GM23338 (cell line): ENCODE measurements at regions not wholly inside any gene's neighbourhood (a gene's known extent, or its start where the extent isn't known, plus 50 kb on each side); places are given as distances from the start of the nearest gene placed in this dataset.

Source experiments
- ATAC-seq: fragments of 200-7000 bp; cut with Tn5 transposase; 3 replicates; pipeline ENCODE4 v1.9.1; 2020
- DNase-seq: peaks from one replicate; pipeline ENCODE4 v3.0.0-alpha.2; 2015; ENCODE audit warnings: low spot score
- H2AFZ ChIP-seq: fragments of 200-600 bp; sonication (generic); 2 replicates; pipeline ENCODE4 v1.8.0; 2016; ENCODE audit warnings: antibody characterized with exemption, mild to moderate bottlenecking, moderate library complexity
- H3F3A ChIP-seq: fragments of 200-600 bp; sonication (generic); replicated peaks from 2 replicates; pipeline ENCODE4 v1.8.0; 2017; ENCODE audit warnings: antibody characterized with exemption, mixed run types, low read depth
- H3K27ac ChIP-seq: fragments of 200-600 bp; sonication (generic); 2 replicates; pipeline ENCODE4 v1.6.1; 2016; ENCODE audit warnings: low read depth
- H3K27me3 ChIP-seq: fragments of 200-600 bp; sonication (generic); 2 replicates; pipeline ENCODE4 v1.8.0; 2016; ENCODE audit warnings: mild to moderate bottlenecking, mixed run types, moderate library complexity; ENCODE audit not compliant: insufficient read depth
- H3K36me3 ChIP-seq: fragments of 200-600 bp; sonication (generic); 2 replicates; pipeline ENCODE4 v1.8.0; 2016; ENCODE audit warnings: mild to moderate bottlenecking; ENCODE audit not compliant: insufficient read depth
- H3K4me1 ChIP-seq: fragments of 200-600 bp; sonication (generic); 2 replicates; pipeline ENCODE4 v1.8.0; 2016; ENCODE audit warnings: mild to moderate bottlenecking, moderate library complexity; ENCODE audit not compliant: insufficient read depth
- H3K4me2 ChIP-seq: fragments of 200-600 bp; sonication (generic); 2 replicates; pipeline ENCODE4 v1.7.1; 2017; ENCODE audit warnings: mixed run types
- H3K4me3 ChIP-seq: fragments of 200-600 bp; sonication (generic); 2 replicates; pipeline ENCODE4 v1.6.1; 2016; ENCODE audit warnings: mixed run types
- H3K79me2 ChIP-seq: fragments of 200-600 bp; sonication (generic); replicated peaks from 2 replicates; pipeline ENCODE4 v1.8.0; 2017; ENCODE audit warnings: mild to moderate bottlenecking; ENCODE audit not compliant: insufficient read depth
- H3K9me2 ChIP-seq: fragments of 200-600 bp; sonication (generic); 2 replicates; pipeline ENCODE4 v1.8.0; 2017; ENCODE audit not compliant: insufficient read depth
- H4K20me1 ChIP-seq: fragments of 200-600 bp; sonication (generic); replicated peaks from 2 replicates; pipeline ENCODE4 v1.8.0; 2017; ENCODE audit warnings: mild to moderate bottlenecking; ENCODE audit not compliant: insufficient read depth
- H3K27ac Mint-ChIP-seq: 2 replicates; pipeline ENCODE4 v1.8.0; 2020; ENCODE audit warnings: inconsistent platforms, mild to moderate bottlenecking, moderate library complexity, mixed read lengths
- H3K27me3 Mint-ChIP-seq: 3 replicates; pipeline ENCODE4 v1.8.0; 2022; ENCODE audit warnings: low read depth, mild to moderate bottlenecking, moderate library complexity, mixed read lengths, inconsistent platforms; ENCODE audit not compliant: insufficient read depth, poor library complexity
- H3K36me3 Mint-ChIP-seq: 3 replicates; pipeline ENCODE4 v1.8.0; 2021; ENCODE audit warnings: low read depth, mild to moderate bottlenecking, inconsistent platforms, moderate library complexity, mixed read lengths
- H3K4me1 Mint-ChIP-seq: 3 replicates; pipeline ENCODE4 v1.8.0; 2020; ENCODE audit warnings: mild to moderate bottlenecking, inconsistent platforms, mixed read lengths
- H3K4me3 Mint-ChIP-seq: 3 replicates; pipeline ENCODE4 v1.8.0; 2021; ENCODE audit warnings: moderate library complexity, mild to moderate bottlenecking, inconsistent platforms, mixed read lengths
- H3K9me3 Mint-ChIP-seq: 3 replicates; pipeline ENCODE4 v1.8.0; 2020; ENCODE audit warnings: moderate library complexity, mild to moderate bottlenecking, inconsistent platforms, mixed read lengths
- CTCF ChIP-seq, 2 experiments: fragments of 200-600 bp in 1 of 2; sonication (generic) in 1 of 2; conservative IDR thresholded peaks; 2 replicates each; pipeline versions ENCODE4 v1.5.1 to v1.6.1; 2016 to 2017; ENCODE audit warnings: antibody characterized with exemption in 2 of 2, low read depth in 2 of 2, mild to moderate bottlenecking in 2 of 2, moderate library complexity in 1 of 2
- ETS1 ChIP-seq: IDR thresholded peaks from 2 replicates; pipeline ENCODE4 v1.6.1; 2016; ENCODE audit warnings: antibody characterized with exemption
- EZH2 ChIP-seq: fragments of 200-600 bp; sonication (generic); IDR thresholded peaks from one replicate; pipeline ENCODE4 v1.8.0; 2017; ENCODE audit warnings: antibody characterized with exemption, mild to moderate bottlenecking, low read depth; ENCODE audit not compliant: unreplicated experiment
- EZH2phosphoT487 ChIP-seq: fragments of 200-600 bp; sonication (generic); IDR thresholded peaks from one replicate; pipeline ENCODE4 v1.8.1; 2018; ENCODE audit warnings: antibody characterized with exemption; ENCODE audit not compliant: unreplicated experiment
- JUNB ChIP-seq: IDR thresholded peaks from one replicate; pipeline ENCODE4 v1.6.1; 2016; ENCODE audit warnings: antibody characterized with exemption; ENCODE audit not compliant: unreplicated experiment
- NANOG ChIP-seq: IDR thresholded peaks from 2 replicates; pipeline ENCODE4 v1.6.1; 2016; ENCODE audit warnings: antibody characterized with exemption, borderline replicate concordance
- POLR2AphosphoS5 ChIP-seq: IDR thresholded peaks from 2 replicates; pipeline ENCODE4 v1.6.1; 2016; ENCODE audit warnings: antibody characterized with exemption, low read depth
- REST ChIP-seq: IDR thresholded peaks from one replicate; pipeline ENCODE4 v1.6.1; 2018; ENCODE audit warnings: antibody characterized with exemption; ENCODE audit not compliant: unreplicated experiment
- STAT1 ChIP-seq: IDR thresholded peaks from one replicate; pipeline ENCODE4 v1.6.1; 2016; ENCODE audit warnings: antibody characterized with exemption; ENCODE audit not compliant: unreplicated experiment
- ZNF114 ChIP-seq: fragments of 250-450 bp; sonication (Bioruptor Pico); IDR thresholded peaks from 2 replicates; pipeline ENCODE4 v1.5.0; 2020; ENCODE audit warnings: mild to moderate bottlenecking, moderate library complexity
- ZNF331 ChIP-seq: fragments of 250-450 bp; sonication (Bioruptor Pico); IDR thresholded peaks from 2 replicates; pipeline ENCODE4 v1.5.0; 2020; ENCODE audit warnings: low read depth, mild to moderate bottlenecking, moderate library complexity
- TF ChIP-seq, protein P1 (sequence below): fragments of 250-450 bp; sonication (Bioruptor Pico); IDR thresholded peaks from 2 replicates; pipeline ENCODE4 v1.5.0; 2020; ENCODE audit warnings: mild to moderate bottlenecking, moderate library complexity

GRCh38 chr6:132089173-132089572 lies 138.0 kb upstream of the CCN2 start:
- ATAC-seq (peak; percentile 73), DNase-seq (peak; percentile 35)
- no peak overlapping the region for H3K27ac ChIP-seq
- H3K4me2 ChIP-seq: peak overlapping the region; percentile 16
- H2AFZ ChIP-seq: no peak overlapping the region
- Mint-ChIP-seq H3K4me1 (peaks cover 29% of the 10 kb centered on the region), H3K9me3 (peaks cover 2% of the 10 kb centered on the region; the same call in 1 of the 3 replicates), H3K27ac (peak overlapping the region; percentile 51; the same call in 1 of the 2 replicates), H3K36me3 (0 out of 3 replicates have a peak, but pooled peaks cover 3% of the 10 kb centered on the region), H3K4me3 (no peak overlapping the region), H3K27me3 (peaks cover 3% of the 10 kb centered on the region)
- no peaks in the 10 kb centered on the region for H3K36me3 ChIP-seq
- peaks cover 23% of the 10 kb centered on the region for H3K4me1 ChIP-seq
- H3K9me2 ChIP-seq: no peaks in the 10 kb centered on the region
- H3K4me3 ChIP-seq: peak overlapping the region; percentile 27; the same call in 1 of the 2 replicates
- no peaks in the 10 kb centered on the region for H3F3A ChIP-seq
- H4K20me1 ChIP-seq: no peaks in the 10 kb centered on the region
- no peaks in the 10 kb centered on the region for H3K79me2 ChIP-seq
- TF ChIP-seq REST (no peak), STAT1 (no peak), CTCF (conservative IDR thresholded peaks at IDR 0.05; ENCODE audit: low read depth in 2 of 2) (no peak), POLR2AphosphoS5 (no peak), EZH2phosphoT487 (no peak), JUNB (no peak), ZNF331 (CRISPR knock-in tag) (no peak), EZH2 (no peak), NANOG (no peak), ETS1 (no peak), ZNF114 (no peak)
- TF ChIP-seq, protein P1, sequence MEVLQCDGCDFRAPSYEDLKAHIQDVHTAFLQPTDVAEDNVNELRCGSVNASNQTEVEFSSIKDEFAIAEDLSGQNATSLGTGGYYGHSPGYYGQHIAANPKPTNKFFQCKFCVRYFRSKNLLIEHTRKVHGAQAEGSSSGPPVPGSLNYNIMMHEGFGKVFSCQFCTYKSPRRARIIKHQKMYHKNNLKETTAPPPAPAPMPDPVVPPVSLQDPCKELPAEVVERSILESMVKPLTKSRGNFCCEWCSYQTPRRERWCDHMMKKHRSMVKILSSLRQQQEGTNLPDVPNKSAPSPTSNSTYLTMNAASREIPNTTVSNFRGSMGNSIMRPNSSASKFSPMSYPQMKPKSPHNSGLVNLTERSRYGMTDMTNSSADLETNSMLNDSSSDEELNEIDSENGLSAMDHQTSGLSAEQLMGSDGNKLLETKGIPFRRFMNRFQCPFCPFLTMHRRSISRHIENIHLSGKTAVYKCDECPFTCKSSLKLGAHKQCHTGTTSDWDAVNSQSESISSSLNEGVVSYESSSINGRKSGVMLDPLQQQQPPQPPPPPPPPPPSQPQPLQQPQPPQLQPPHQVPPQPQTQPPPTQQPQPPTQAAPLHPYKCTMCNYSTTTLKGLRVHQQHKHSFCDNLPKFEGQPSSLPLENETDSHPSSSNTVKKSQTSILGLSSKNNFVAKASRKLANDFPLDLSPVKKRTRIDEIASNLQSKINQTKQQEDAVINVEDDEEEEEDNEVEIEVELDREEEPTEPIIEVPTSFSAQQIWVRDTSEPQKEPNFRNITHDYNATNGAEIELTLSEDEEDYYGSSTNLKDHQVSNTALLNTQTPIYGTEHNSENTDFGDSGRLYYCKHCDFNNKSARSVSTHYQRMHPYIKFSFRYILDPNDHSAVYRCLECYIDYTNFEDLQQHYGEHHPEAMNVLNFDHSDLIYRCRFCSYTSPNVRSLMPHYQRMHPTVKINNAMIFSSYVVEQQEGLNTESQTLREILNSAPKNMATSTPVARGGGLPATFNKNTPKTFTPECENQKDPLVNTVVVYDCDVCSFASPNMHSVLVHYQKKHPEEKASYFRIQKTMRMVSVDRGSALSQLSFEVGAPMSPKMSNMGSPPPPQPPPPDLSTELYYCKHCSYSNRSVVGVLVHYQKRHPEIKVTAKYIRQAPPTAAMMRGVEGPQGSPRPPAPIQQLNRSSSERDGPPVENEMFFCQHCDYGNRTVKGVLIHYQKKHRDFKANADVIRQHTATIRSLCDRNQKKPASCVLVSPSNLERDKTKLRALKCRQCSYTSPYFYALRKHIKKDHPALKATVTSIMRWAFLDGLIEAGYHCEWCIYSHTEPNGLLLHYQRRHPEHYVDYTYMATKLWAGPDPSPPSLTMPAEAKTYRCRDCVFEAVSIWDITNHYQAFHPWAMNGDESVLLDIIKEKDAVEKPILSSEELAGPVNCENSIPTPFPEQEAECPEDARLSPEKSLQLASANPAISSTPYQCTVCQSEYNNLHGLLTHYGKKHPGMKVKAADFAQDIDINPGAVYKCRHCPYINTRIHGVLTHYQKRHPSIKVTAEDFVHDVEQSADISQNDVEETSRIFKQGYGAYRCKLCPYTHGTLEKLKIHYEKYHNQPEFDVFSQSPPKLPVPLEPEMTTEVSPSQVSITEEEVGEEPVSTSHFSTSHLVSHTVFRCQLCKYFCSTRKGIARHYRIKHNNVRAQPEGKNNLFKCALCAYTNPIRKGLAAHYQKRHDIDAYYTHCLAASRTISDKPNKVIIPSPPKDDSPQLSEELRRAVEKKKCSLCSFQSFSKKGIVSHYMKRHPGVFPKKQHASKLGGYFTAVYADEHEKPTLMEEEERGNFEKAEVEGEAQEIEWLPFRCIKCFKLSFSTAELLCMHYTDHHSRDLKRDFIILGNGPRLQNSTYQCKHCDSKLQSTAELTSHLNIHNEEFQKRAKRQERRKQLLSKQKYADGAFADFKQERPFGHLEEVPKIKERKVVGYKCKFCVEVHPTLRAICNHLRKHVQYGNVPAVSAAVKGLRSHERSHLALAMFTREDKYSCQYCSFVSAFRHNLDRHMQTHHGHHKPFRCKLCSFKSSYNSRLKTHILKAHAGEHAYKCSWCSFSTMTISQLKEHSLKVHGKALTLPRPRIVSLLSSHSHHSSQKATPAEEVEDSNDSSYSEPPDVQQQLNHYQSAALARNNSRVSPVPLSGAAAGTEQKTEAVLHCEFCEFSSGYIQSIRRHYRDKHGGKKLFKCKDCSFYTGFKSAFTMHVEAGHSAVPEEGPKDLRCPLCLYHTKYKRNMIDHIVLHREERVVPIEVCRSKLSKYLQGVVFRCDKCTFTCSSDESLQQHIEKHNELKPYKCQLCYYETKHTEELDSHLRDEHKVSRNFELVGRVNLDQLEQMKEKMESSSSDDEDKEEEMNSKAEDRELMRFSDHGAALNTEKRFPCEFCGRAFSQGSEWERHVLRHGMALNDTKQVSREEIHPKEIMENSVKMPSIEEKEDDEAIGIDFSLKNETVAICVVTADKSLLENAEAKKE (CRISPR knock-in tag): no peak
- no peaks in the 10 kb centered on the region for H3K27me3 ChIP-seq
